Stimulated activated CD4-positive, alpha-beta T cell treated with anti-CD3 and anti-CD28 coated beads, TNF-alpha, amount 100 ng/mL, for 24 hours (primary cell): ENCODE measurements at regions not wholly inside any gene's neighbourhood (a gene's known extent, or its start where the extent isn't known, plus 50 kb on each side); places are given as distances from the start of the nearest gene placed in this dataset.
"Not testable (repeated sequence)": the region's sequence is repeated elsewhere in the genome, so short reads cannot be mapped to it uniquely, and the experiment has no call there.

Experiments
- DNase-seq, 3 experiments: peaks; one replicate each; pipeline ENCODE4 v3.0.0-alpha.2; 2020; ENCODE audit warnings: low read depth in 3 of 3

- DNase-seq = no peak
Observed at GRCh38 chr9:107841076-107841475, 351.5 kb upstream of the KLF4 start.

GRCh38 chr9:107839371-107839770, 349.8 kb upstream of the KLF4 start:
- no peak for DNase-seq

- DNase-seq = no peak
Observed at GRCh38 chr9:107838766-107839165, 349.2 kb upstream of the KLF4 start.

- DNase-seq = no peak
Observed at GRCh38 chr9:107836300-107836699, 346.7 kb upstream of the KLF4 start.

- DNase-seq = no peak
Observed at GRCh38 chr9:107833295-107833694, 343.7 kb upstream of the KLF4 start.

GRCh38 chr9:107832871-107833270, 343.3 kb upstream of the KLF4 start:
- no peak for DNase-seq

- DNase-seq = no peak
Observed at GRCh38 chr9:107830479-107830878, 340.9 kb upstream of the KLF4 start.

- DNase-seq = no peak
Observed at GRCh38 chr9:107827884-107828283, 338.3 kb upstream of the KLF4 start.

- DNase-seq = no peak
Observed at GRCh38 chr9:107827304-107827703, 337.7 kb upstream of the KLF4 start.

GRCh38 chr9:107826688-107826983, 337.1 kb upstream of the KLF4 start:
- not testable (repeated sequence) for DNase-seq

GRCh38 chr9:107824556-107824955, 335.0 kb upstream of the KLF4 start:
- no peak for DNase-seq

- no peak for DNase-seq
Observed at GRCh38 chr9:107819772-107820565, 330.4 kb upstream of the KLF4 start.

GRCh38 chr9:107818503-107818829, 328.9 kb upstream of the KLF4 start:
- DNase-seq = not testable (repeated sequence)

GRCh38 chr9:107817595-107818502, 328.3 kb upstream of the KLF4 start:
- DNase-seq = not testable (repeated sequence)

- DNase-seq = no peak
Observed at GRCh38 chr9:107816561-107817021, 327.0 kb upstream of the KLF4 start.

- DNase-seq = no peak
Observed at GRCh38 chr9:107815782-107816560, 326.4 kb upstream of the KLF4 start.

- no peak for DNase-seq
Observed at GRCh38 chr9:107813287-107813686, 323.7 kb upstream of the KLF4 start.

- no peak for DNase-seq
Observed at GRCh38 chr9:107810461-107810961, 320.9 kb upstream of the KLF4 start.

- no peak for DNase-seq
Observed at GRCh38 chr9:107809871-107810460, 320.4 kb upstream of the KLF4 start.

GRCh38 chr9:107807183-107807582, 317.6 kb upstream of the KLF4 start:
- no peak for DNase-seq

- DNase-seq = no peak
Observed at GRCh38 chr9:107805201-107805600, 315.6 kb upstream of the KLF4 start.

GRCh38 chr9:107794259-107794658, 304.7 kb upstream of the KLF4 start:
- no peak for DNase-seq
